Neural cell (in vitro differentiated cells): ENCODE measurements at regions not wholly inside any gene's neighbourhood (a gene's known extent, or its start where the extent isn't known, plus 50 kb on each side); places are given as distances from the start of the nearest gene placed in this dataset.

Experiments
- H2AFZ ChIP-seq: fragments of 200-600, 300-800 bp; sonication (generic), shearing (Covaris generic); 2 replicates; pipeline ENCODE4 v1.6.0; 2014; ENCODE audit warnings: low read depth, mild to moderate bottlenecking, antibody characterized with exemption, low read length, moderate library complexity
- H3F3A ChIP-seq: fragments of 200-600 bp; shearing (Covaris generic); 2 replicates; pipeline ENCODE4 v1.6.1; 2016; ENCODE audit warnings: mild to moderate bottlenecking, moderate library complexity, mixed read lengths, antibody characterized with exemption, low read length; ENCODE audit not compliant: insufficient read depth, poor library complexity, severe bottlenecking
- H3K27ac ChIP-seq: fragments of 200-600, 300-800 bp; sonication (generic), shearing (Covaris generic); 2 replicates; pipeline ENCODE4 v1.5.1; 2014; ENCODE audit warnings: mild to moderate bottlenecking, low read length, moderate library complexity
- H3K27me3 ChIP-seq: fragments of 300-800, 200-600 bp; sonication (generic), shearing (Covaris generic); 2 replicates; pipeline ENCODE4 v1.6.0; 2014; ENCODE audit warnings: mild to moderate bottlenecking, low read depth, low read length, moderate library complexity; ENCODE audit not compliant: insufficient read depth
- H3K36me3 ChIP-seq: fragments of 300-800, 200-600 bp; sonication (generic), shearing (Covaris generic); 2 replicates; pipeline ENCODE4 v1.5.1; 2014; ENCODE audit warnings: mild to moderate bottlenecking, antibody characterized with exemption, low read length, moderate library complexity; ENCODE audit not compliant: insufficient read depth
- H3K4me2 ChIP-seq: fragments of 300-800, 200-600 bp; sonication (generic), shearing (Covaris generic); 2 replicates; pipeline ENCODE4 v1.6.0; 2014; ENCODE audit warnings: mild to moderate bottlenecking, low read length
- H3K4me3 ChIP-seq: fragments of 300-800, 200-600 bp; sonication (generic), shearing (Covaris generic); 2 replicates; pipeline ENCODE4 v1.5.1; 2014; ENCODE audit warnings: mild to moderate bottlenecking, low read length, moderate library complexity
- H3K79me2 ChIP-seq: fragments of 200-600 bp; shearing (Covaris generic); replicated peaks from 2 replicates; pipeline ENCODE4 v1.6.0; 2014; ENCODE audit warnings: mild to moderate bottlenecking, low read length, moderate library complexity; ENCODE audit not compliant: insufficient read depth
- H3K9ac ChIP-seq: fragments of 300-800, 200-600 bp; sonication (generic), shearing (Covaris generic); 2 replicates; pipeline ENCODE4 v1.6.1; 2016; ENCODE audit warnings: mild to moderate bottlenecking, low read length, mixed read lengths
- H3K9me2 ChIP-seq: fragments of 200-600 bp; shearing (Covaris generic); 2 replicates; pipeline ENCODE4 v1.6.1; 2016; ENCODE audit warnings: mild to moderate bottlenecking, low read length, mixed read lengths; ENCODE audit not compliant: insufficient read depth
- H3K9me3 ChIP-seq: fragments of 200-600, 300-800 bp; sonication (generic), shearing (Covaris generic); 2 replicates; pipeline ENCODE4 v1.6.1; 2016; ENCODE audit warnings: mild to moderate bottlenecking, mixed run types, low read length, moderate library complexity, mixed read lengths
- H4K20me1 ChIP-seq: fragments of 200-600 bp; shearing (Covaris generic); 2 replicates; pipeline ENCODE4 v1.6.1; 2016; ENCODE audit warnings: mild to moderate bottlenecking, mixed run types; ENCODE audit not compliant: insufficient read depth
- CTCF ChIP-seq: fragments of 450-650 bp; IDR thresholded peaks from 2 replicates; pipeline ENCODE4 v1.5.1; 2014; ENCODE audit warnings: antibody characterized with exemption, mild to moderate bottlenecking, moderate library complexity; ENCODE audit not compliant: poor library complexity, severe bottlenecking
- EP300 ChIP-seq: fragments of 450-650 bp; conservative IDR thresholded peaks from 2 replicates; pipeline ENCODE4 v1.6.1; 2014; ENCODE audit warnings: antibody characterized with exemption, mild to moderate bottlenecking, moderate library complexity; ENCODE audit not compliant: poor library complexity, severe bottlenecking
- EZH2 ChIP-seq: fragments of 200-600, 300-800 bp; shearing (Covaris generic), sonication (generic); IDR thresholded peaks from 2 replicates; pipeline ENCODE4 v1.6.1; 2014; ENCODE audit warnings: antibody characterized with exemption, low read length, borderline replicate concordance, mild to moderate bottlenecking; ENCODE audit not compliant: insufficient read depth, poor library complexity, severe bottlenecking
- MXI1 ChIP-seq: fragments of 450-650 bp; conservative IDR thresholded peaks from 2 replicates; pipeline ENCODE4 v1.6.1; 2014; ENCODE audit warnings: antibody characterized with exemption, mild to moderate bottlenecking; ENCODE audit not compliant: poor library complexity, severe bottlenecking
- POLR2AphosphoS5 ChIP-seq: IDR thresholded peaks from 2 replicates; pipeline ENCODE4 v1.6.1; 2012
- RAD21 ChIP-seq: fragments of 450-650 bp; conservative IDR thresholded peaks from 2 replicates; pipeline ENCODE4 v1.6.1; 2014; ENCODE audit warnings: antibody characterized with exemption, mild to moderate bottlenecking, moderate library complexity
- REST ChIP-seq: IDR thresholded peaks from 2 replicates; pipeline ENCODE4 v1.6.1; 2012; ENCODE audit warnings: borderline replicate concordance
- SMC3 ChIP-seq: fragments of 450-650 bp; conservative IDR thresholded peaks from 2 replicates; pipeline ENCODE4 v1.6.1; 2014; ENCODE audit warnings: antibody characterized with exemption, mild to moderate bottlenecking, moderate library complexity; ENCODE audit not compliant: poor library complexity
- TAF1 ChIP-seq: IDR thresholded peaks from 2 replicates; pipeline ENCODE4 v1.6.1; 2012; ENCODE audit warnings: low read depth

- no peak overlapping the region for H3K4me2 ChIP-seq
- no peak overlapping the region for H2AFZ ChIP-seq
- H3K27me3 ChIP-seq, result no peaks in the 10 kb centered on the region
- no peaks in the 10 kb centered on the region for H4K20me1 ChIP-seq
- H3K36me3 ChIP-seq, result no peaks in the 10 kb centered on the region
- no peak overlapping the region for H3K27ac ChIP-seq
- TF ChIP-seq REST (no peak), RAD21 (no peak), EP300 (no peak), POLR2AphosphoS5 (no peak)
- H3K9ac ChIP-seq, result no peak overlapping the region
- H3K79me2 ChIP-seq, result no peaks in the 10 kb centered on the region
- no peaks in the 10 kb centered on the region for H3K9me2 ChIP-seq
- no peaks in the 10 kb centered on the region for H3F3A ChIP-seq
- H3K4me3 ChIP-seq, result no peak overlapping the region
- H3K9me3 ChIP-seq, result no peaks in the 10 kb centered on the region
These were observed 584.4 kb downstream of the PSAT1 start for GRCh38 chr9:78881295-78881694.

- H2AFZ ChIP-seq, result no peak overlapping the region
- no peak overlapping the region for H3K27ac ChIP-seq
- no peak overlapping the region for H3K9ac ChIP-seq
- no peaks in the 10 kb centered on the region for H3K27me3 ChIP-seq
- no peaks in the 10 kb centered on the region for H3K79me2 ChIP-seq
- no peaks in the 10 kb centered on the region for H3K9me2 ChIP-seq
- no peaks in the 10 kb centered on the region for H3K9me3 ChIP-seq
- no peak overlapping the region for H3K4me3 ChIP-seq
- TF ChIP-seq REST (no peak), POLR2AphosphoS5 (no peak), RAD21 (no peak), SMC3 (no peak), EZH2 (no peak), MXI1 (no peak), TAF1 (no peak), EP300 (no peak), CTCF (no peak)
- no peaks in the 10 kb centered on the region for H4K20me1 ChIP-seq
- H3K36me3 ChIP-seq, result no peaks in the 10 kb centered on the region
- H3F3A ChIP-seq, result no peaks in the 10 kb centered on the region
- no peak overlapping the region for H3K4me2 ChIP-seq
These were observed 585.6 kb downstream of the PSAT1 start for GRCh38 chr9:78882481-78882880.
